Loucy (cell line): ENCODE measurements at regions not wholly inside any gene's neighbourhood (a gene's known extent, or its start where the extent isn't known, plus 50 kb on each side); places are given as distances from the start of the nearest gene placed in this dataset.

Experiments used
- CTCF ChIP-seq: fragments of 200-600 bp; sonication (generic); conservative IDR thresholded peaks from 2 replicates; pipeline ENCODE4 v1.5.1; 2014; ENCODE audit warnings: mild to moderate bottlenecking, antibody characterized with exemption, low read length
- EZH2phosphoT487 ChIP-seq: fragments of 200-600 bp; IDR thresholded peaks from 2 replicates; pipeline ENCODE4 v1.6.1; 2018; ENCODE audit warnings: antibody characterized with exemption, mild to moderate bottlenecking, moderate library complexity, borderline replicate concordance

GRCh38 chr13:105579821-105580710, 955.4 kb downstream of the EFNB2 start:
- TF ChIP-seq CTCF, result no peak
- TF ChIP-seq EZH2phosphoT487, result no peak
